ENCODE measurements at regions not wholly inside any gene's neighbourhood (a gene's known extent, or its start where the extent isn't known, plus 50 kb on each side); places are given as distances from the start of the nearest gene placed in this dataset.

DNA sequence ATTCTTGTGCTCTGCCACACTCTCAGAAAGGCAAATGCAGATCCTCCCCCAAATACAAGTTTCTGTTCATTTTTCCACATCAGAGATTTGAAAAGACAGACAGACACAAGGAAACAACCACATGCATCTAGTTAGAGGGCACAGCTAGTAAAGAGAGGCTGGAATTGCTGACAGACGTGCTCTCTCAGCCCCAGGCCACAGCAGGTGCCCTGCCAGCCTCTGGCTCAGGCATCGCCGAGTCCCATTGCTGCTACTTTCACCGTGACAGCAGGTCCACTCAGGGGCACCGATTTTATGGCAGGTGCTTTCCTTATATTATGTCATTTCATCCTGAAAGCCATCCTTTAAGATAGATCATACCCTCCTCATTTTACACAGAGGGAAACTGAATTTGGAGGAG is 507.5 kb downstream of the EIPR1 start:
- Histone ChIP-seq H3K9me2 (replicated peaks; ENCODE audit: insufficient read depth, low read length) (no peaks in the 10 kb centered on the region), H3K27me3 (ENCODE audit: low read length) (no peaks in the 10 kb centered on the region), H3K36me3 (ENCODE audit: low read length) (no peaks in the 10 kb centered on the region), H2AFZ (ENCODE audit: low read depth, low read length, severe bottlenecking) (no peak overlapping the region), H3K4me3 (ENCODE audit: insufficient read depth, low read length, poor library complexity, severe bottlenecking) (no peak overlapping the region), H4K20me1 (ENCODE audit: low read depth, low read length) (no peaks in the 10 kb centered on the region), H3K9me3 (ENCODE audit: insufficient read depth, low read length) (no peaks in the 10 kb centered on the region), H3K79me2 (ENCODE audit: insufficient read depth, low read length) (no peaks in the 10 kb centered on the region), H3K4me2 (ENCODE audit: low read depth, low read length, poor library complexity, severe bottlenecking) (no peak overlapping the region), H3F3A (ENCODE audit: insufficient read depth) (no peaks in the 10 kb centered on the region), H3K27ac (ENCODE audit: low read depth, low read length) (no peak overlapping the region), H3K9ac (ENCODE audit: low read length) (no peak overlapping the region)
- TF ChIP-seq, protein P1, sequence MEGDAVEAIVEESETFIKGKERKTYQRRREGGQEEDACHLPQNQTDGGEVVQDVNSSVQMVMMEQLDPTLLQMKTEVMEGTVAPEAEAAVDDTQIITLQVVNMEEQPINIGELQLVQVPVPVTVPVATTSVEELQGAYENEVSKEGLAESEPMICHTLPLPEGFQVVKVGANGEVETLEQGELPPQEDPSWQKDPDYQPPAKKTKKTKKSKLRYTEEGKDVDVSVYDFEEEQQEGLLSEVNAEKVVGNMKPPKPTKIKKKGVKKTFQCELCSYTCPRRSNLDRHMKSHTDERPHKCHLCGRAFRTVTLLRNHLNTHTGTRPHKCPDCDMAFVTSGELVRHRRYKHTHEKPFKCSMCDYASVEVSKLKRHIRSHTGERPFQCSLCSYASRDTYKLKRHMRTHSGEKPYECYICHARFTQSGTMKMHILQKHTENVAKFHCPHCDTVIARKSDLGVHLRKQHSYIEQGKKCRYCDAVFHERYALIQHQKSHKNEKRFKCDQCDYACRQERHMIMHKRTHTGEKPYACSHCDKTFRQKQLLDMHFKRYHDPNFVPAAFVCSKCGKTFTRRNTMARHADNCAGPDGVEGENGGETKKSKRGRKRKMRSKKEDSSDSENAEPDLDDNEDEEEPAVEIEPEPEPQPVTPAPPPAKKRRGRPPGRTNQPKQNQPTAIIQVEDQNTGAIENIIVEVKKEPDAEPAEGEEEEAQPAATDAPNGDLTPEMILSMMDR (IDR thresholded peaks at IDR 0.05; ENCODE audit: insufficient read depth, low read length, poor library complexity, severe bottlenecking) = no peak
- TF ChIP-seq EZH2phosphoT487 (conservative IDR thresholded peaks at IDR 0.05; ENCODE audit: low read length) = no peak

- Histone ChIP-seq H4K20me1 (ENCODE audit: low read depth, low read length) (no peaks in the 10 kb centered on the region), H3F3A (ENCODE audit: insufficient read depth) (no peaks in the 10 kb centered on the region), H3K4me3 (ENCODE audit: insufficient read depth, low read length, poor library complexity, severe bottlenecking) (no peak overlapping the region), H3K4me2 (ENCODE audit: low read depth, low read length, poor library complexity, severe bottlenecking) (no peak overlapping the region), H3K36me3 (ENCODE audit: low read length) (no peaks in the 10 kb centered on the region), H3K9me3 (ENCODE audit: insufficient read depth, low read length) (no peaks in the 10 kb centered on the region), H3K27ac (ENCODE audit: low read depth, low read length) (no peak overlapping the region), H2AFZ (ENCODE audit: low read depth, low read length, severe bottlenecking) (no peak overlapping the region), H3K9ac (ENCODE audit: low read length) (no peak overlapping the region), H3K9me2 (replicated peaks; ENCODE audit: insufficient read depth, low read length) (no peaks in the 10 kb centered on the region), H3K27me3 (ENCODE audit: low read length) (no peaks in the 10 kb centered on the region), H3K79me2 (ENCODE audit: insufficient read depth, low read length) (no peaks in the 10 kb centered on the region)
- no peak for TF ChIP-seq EZH2phosphoT487 (conservative IDR thresholded peaks at IDR 0.05; ENCODE audit: low read length)
- TF ChIP-seq, protein P1 (IDR thresholded peaks at IDR 0.05; ENCODE audit: insufficient read depth, low read length, poor library complexity, severe bottlenecking) = no peak
Observed at GRCh38 chr2:2869553-2869952, 508.1 kb downstream of the EIPR1 start.

DNA sequence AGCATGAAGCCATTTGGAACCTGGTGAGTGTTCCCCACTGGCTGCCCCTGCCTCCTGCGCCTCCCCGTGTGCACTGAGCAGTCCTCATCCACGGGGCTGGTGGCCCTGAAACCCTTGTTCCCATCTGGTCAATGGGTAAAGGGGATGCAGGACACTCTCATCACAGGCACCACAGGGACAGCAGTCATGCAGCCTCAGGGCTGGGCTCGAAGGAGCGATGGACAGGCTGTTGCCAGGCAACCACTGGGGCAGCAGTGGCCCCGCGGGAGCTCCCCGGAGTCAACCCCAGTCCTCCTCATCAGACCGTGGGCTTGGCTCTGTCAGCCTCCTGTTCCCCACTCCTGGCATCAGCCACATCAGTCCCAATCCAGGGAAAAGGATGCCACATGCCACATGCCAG is 509.5 kb downstream of the EIPR1 start:
- Histone ChIP-seq H4K20me1 (ENCODE audit: low read depth, low read length) (no peaks in the 10 kb centered on the region), H3K27ac (ENCODE audit: low read depth, low read length) (no peak overlapping the region), H3K9ac (ENCODE audit: low read length) (no peak overlapping the region), H3K4me3 (ENCODE audit: insufficient read depth, low read length, poor library complexity, severe bottlenecking) (no peak overlapping the region), H3K9me3 (ENCODE audit: insufficient read depth, low read length) (no peaks in the 10 kb centered on the region), H3K27me3 (ENCODE audit: low read length) (no peaks in the 10 kb centered on the region), H2AFZ (ENCODE audit: low read depth, low read length, severe bottlenecking) (no peak overlapping the region), H3K4me2 (ENCODE audit: low read depth, low read length, poor library complexity, severe bottlenecking) (no peak overlapping the region), H3F3A (ENCODE audit: insufficient read depth) (no peaks in the 10 kb centered on the region), H3K79me2 (ENCODE audit: insufficient read depth, low read length) (no peaks in the 10 kb centered on the region), H3K36me3 (ENCODE audit: low read length) (no peaks in the 10 kb centered on the region), H3K9me2 (replicated peaks; ENCODE audit: insufficient read depth, low read length) (no peaks in the 10 kb centered on the region)
- TF ChIP-seq EZH2phosphoT487 (conservative IDR thresholded peaks at IDR 0.05; ENCODE audit: low read length) = no peak

DNA sequence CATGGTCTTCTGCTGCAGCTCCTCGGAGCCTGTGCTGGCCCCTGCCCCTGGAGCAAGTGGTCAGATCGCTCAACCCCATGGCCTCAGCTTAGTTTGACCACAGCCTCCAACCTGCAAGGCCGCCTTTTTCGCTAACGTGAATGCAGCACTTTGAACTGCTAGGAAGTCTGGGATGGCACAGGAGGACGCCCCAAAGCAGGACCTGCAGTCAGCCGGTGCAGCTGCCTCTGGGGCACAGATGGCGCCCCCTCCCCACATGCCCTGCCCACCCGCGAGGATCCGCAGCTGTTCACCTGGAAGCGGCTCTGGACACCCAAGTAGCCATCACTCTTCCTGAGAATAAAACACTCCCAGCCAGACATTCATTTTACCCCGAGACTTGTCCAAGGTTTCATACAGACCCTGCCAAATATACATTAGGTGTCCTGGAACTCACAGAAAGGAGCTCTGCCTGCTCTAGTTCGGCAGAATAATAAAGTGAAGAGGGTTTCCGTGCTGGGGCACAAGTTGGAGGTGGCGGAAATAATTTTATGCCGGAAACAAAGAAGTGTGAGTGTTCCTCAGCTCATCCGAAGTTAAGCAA is 510.1 kb downstream of the EIPR1 start:
- H3K36me3 ChIP-seq (ENCODE audit: low read length) = no peaks in the 10 kb centered on the region
- H3K79me2 ChIP-seq (ENCODE audit: insufficient read depth, low read length) = no peaks in the 10 kb centered on the region
- no peak for TF ChIP-seq EZH2phosphoT487 (conservative IDR thresholded peaks at IDR 0.05; ENCODE audit: low read length)
- TF ChIP-seq, protein P1 (IDR thresholded peaks at IDR 0.05; ENCODE audit: insufficient read depth, low read length, poor library complexity, severe bottlenecking) = no peak
- H3F3A ChIP-seq (ENCODE audit: insufficient read depth) = no peaks in the 10 kb centered on the region
- H3K27ac ChIP-seq (ENCODE audit: low read depth, low read length) = no peak overlapping the region
- no peaks in the 10 kb centered on the region for H3K9me2 ChIP-seq (replicated peaks; ENCODE audit: insufficient read depth, low read length)
- no peaks in the 10 kb centered on the region for H3K27me3 ChIP-seq (ENCODE audit: low read length)
- H3K4me2 ChIP-seq (ENCODE audit: low read depth, low read length, poor library complexity, severe bottlenecking) = no peak overlapping the region
- H3K9ac ChIP-seq (ENCODE audit: low read length) = no peak overlapping the region
- H3K4me3 ChIP-seq (ENCODE audit: insufficient read depth, low read length, poor library complexity, severe bottlenecking) = no peak overlapping the region
- H4K20me1 ChIP-seq (ENCODE audit: low read depth, low read length) = no peaks in the 10 kb centered on the region
- no peak overlapping the region for H2AFZ ChIP-seq (ENCODE audit: low read depth, low read length, severe bottlenecking)
- H3K9me3 ChIP-seq (ENCODE audit: insufficient read depth, low read length) = no peaks in the 10 kb centered on the region

Measured in SU-DHL-6 (cell line).